ENCODE measurements at regions not wholly inside any gene's neighbourhood (a gene's known extent, or its start where the extent isn't known, plus 50 kb on each side); places are given as distances from the start of the nearest gene placed in this dataset.
A peak's percentile ranks its signal among the peaks of the same experiment; 100 is the strongest.

DNA sequence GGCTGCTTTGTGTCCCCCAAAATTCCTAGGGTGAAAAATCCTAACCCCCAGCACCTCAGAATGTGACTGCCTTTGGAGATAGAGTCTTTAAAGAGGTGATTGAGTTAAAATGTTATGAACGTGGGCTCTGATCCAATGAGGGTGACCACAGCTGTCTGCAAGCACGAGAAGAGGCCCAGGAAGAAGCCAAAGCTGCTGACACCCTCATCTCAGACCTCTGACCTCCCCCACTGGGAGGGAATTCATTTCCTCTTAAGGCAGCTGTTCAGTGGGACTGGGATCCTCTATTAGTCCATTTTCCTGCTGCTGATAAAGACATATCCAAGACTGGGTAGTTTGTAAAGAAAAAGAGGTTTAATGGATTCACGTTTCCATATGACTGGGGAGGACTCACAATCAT is 544.4 kb downstream of the DCDC2C start:
- H3K4me3 Mint-ChIP-seq, result no peak overlapping the region
- no peaks in the 10 kb centered on the region for H3K27me3 Mint-ChIP-seq (ENCODE audit: low read depth)
- H3K27ac Mint-ChIP-seq (ENCODE audit: unreplicated experiment), result no peak overlapping the region
- H3K4me1 Mint-ChIP-seq, result peaks cover 21% of the 10 kb centered on the region
- H3K9me3 Mint-ChIP-seq, result peaks cover 6% of the 10 kb centered on the region
- H3K36me3 Mint-ChIP-seq (ENCODE audit: low read depth), result peaks cover 5% of the 10 kb centered on the region
- TF ChIP-seq, protein P1, sequence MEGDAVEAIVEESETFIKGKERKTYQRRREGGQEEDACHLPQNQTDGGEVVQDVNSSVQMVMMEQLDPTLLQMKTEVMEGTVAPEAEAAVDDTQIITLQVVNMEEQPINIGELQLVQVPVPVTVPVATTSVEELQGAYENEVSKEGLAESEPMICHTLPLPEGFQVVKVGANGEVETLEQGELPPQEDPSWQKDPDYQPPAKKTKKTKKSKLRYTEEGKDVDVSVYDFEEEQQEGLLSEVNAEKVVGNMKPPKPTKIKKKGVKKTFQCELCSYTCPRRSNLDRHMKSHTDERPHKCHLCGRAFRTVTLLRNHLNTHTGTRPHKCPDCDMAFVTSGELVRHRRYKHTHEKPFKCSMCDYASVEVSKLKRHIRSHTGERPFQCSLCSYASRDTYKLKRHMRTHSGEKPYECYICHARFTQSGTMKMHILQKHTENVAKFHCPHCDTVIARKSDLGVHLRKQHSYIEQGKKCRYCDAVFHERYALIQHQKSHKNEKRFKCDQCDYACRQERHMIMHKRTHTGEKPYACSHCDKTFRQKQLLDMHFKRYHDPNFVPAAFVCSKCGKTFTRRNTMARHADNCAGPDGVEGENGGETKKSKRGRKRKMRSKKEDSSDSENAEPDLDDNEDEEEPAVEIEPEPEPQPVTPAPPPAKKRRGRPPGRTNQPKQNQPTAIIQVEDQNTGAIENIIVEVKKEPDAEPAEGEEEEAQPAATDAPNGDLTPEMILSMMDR (conservative IDR thresholded peaks at IDR 0.05), result no peak
- no peak for DNase-seq (ENCODE audit: low read depth, low spot score)

DNA sequence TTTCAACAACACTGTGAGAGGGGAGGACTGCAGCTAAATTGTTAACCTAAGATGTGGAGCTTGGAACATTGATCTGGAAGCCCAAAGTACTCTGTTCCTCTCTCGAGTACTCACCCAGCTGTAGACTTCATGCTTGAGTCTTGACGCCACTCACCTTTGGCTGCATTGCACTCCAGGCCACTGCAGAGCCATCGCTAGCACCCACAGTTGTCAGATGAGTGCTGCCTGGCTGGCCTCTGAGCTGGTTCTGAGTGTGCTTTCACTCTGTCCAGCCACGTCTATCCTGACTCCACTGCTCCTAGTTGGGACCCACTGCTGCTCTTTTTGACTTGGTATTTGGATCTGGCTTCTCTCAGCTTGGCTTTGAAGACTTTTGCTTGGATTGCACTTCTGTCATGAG is 552.1 kb downstream of the DCDC2C start:
- TF ChIP-seq, protein P1 (conservative IDR thresholded peaks at IDR 0.05), result no peak
- Mint-ChIP-seq H3K9me3 (no peaks in the 10 kb centered on the region), H3K27me3 (ENCODE audit: low read depth) (no peaks in the 10 kb centered on the region)

DNA sequence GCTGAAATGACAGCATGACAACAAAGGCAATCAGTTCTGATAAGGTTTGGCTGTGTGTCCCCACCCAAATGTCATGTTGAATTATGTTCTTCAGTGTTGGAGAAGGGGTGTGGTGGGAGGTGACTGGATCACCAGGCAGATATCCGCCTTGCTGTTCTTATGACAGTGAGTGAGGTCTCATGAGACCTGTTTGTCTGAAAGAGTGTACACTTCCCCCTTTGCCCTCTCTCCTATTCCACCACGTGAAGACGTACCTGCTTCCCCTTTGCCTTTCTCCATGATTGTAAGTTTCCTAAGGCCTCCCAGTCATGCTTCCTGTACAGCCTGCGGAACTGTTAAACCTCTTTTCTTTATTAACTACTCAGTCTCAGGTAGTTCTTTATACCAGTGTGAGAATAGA is 553.0 kb downstream of the DCDC2C start:
- Mint-ChIP-seq H3K4me1 (no peaks in the 10 kb centered on the region), H3K4me3 (no peak overlapping the region), H3K27me3 (ENCODE audit: low read depth) (no peaks in the 10 kb centered on the region), H3K27ac (ENCODE audit: unreplicated experiment) (no peak overlapping the region), H3K9me3 (no peaks in the 10 kb centered on the region), H3K36me3 (ENCODE audit: low read depth) (no peaks in the 10 kb centered on the region)
- DNase-seq (ENCODE audit: low read depth, low spot score), result no peak
- TF ChIP-seq, protein P1 (conservative IDR thresholded peaks at IDR 0.05), result no peak

More for the DNA sequence above, 552.1 kb downstream of the DCDC2C start:
- Mint-ChIP-seq H3K4me3 (no peak overlapping the region), H3K36me3 (ENCODE audit: low read depth) (no peaks in the 10 kb centered on the region), H3K4me1 (no peaks in the 10 kb centered on the region), H3K27ac (ENCODE audit: unreplicated experiment) (no peak overlapping the region)
- no peak for DNase-seq (ENCODE audit: low read depth, low spot score)

DNA sequence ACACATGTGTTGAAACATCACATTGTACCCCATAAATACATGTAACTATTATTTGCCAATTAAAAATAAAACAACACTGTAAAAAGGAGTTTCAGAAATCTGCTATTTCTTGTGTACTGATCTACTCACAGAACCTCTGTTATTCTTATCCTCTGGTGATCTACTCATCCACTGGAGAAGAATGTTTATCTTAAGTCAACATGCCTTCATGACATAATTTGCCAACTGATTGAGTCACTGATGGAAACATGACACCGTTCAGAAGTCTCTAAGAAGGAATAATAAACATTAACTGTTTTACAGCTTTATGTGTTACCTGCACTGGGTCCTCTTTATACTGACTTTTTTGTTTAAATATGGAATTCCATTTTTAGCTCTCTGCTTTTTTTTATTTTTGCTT is 555.2 kb downstream of the DCDC2C start:
- Mint-ChIP-seq H3K27me3 (ENCODE audit: low read depth) (no peaks in the 10 kb centered on the region), H3K9me3 (no peaks in the 10 kb centered on the region), H3K36me3 (ENCODE audit: low read depth) (no peaks in the 10 kb centered on the region), H3K4me1 (no peaks in the 10 kb centered on the region), H3K27ac (ENCODE audit: unreplicated experiment) (no peak overlapping the region), H3K4me3 (no peak overlapping the region)
- DNase-seq (ENCODE audit: low read depth, low spot score), result no peak
- TF ChIP-seq, protein P1 (conservative IDR thresholded peaks at IDR 0.05), result no peak

DNA sequence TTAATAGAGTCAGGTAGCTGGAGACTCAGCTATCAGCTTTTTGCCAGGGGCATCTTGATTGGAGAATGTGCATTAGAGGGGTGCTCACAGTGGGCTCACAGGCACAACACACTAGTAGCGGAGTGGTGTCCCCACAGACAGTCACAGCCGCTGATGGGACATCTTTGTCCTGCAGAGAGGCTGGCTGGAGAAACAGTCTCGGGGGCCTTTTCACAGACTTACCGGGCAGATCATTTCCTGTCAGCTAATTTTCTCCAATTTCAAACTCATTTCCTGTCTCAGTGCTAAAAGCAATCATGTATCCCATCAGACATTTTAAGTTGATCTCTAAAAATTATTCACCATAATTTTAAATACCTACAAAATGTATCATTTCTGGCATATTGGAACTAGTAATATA is 562.6 kb downstream of the DCDC2C start:
- H3K4me3 Mint-ChIP-seq, result no peak overlapping the region
- peak overlapping the region; percentile 35 for H3K27ac Mint-ChIP-seq (ENCODE audit: unreplicated experiment)
- TF ChIP-seq, protein P1 (conservative IDR thresholded peaks at IDR 0.05), result no peak
- no peaks in the 10 kb centered on the region for H3K36me3 Mint-ChIP-seq (ENCODE audit: low read depth)
- H3K9me3 Mint-ChIP-seq, result no peaks in the 10 kb centered on the region
- peaks cover 3% of the 10 kb centered on the region for H3K4me1 Mint-ChIP-seq
- H3K27me3 Mint-ChIP-seq (ENCODE audit: low read depth), result no peaks in the 10 kb centered on the region
- DNase-seq (ENCODE audit: low read depth, low spot score), result no peak

DNA sequence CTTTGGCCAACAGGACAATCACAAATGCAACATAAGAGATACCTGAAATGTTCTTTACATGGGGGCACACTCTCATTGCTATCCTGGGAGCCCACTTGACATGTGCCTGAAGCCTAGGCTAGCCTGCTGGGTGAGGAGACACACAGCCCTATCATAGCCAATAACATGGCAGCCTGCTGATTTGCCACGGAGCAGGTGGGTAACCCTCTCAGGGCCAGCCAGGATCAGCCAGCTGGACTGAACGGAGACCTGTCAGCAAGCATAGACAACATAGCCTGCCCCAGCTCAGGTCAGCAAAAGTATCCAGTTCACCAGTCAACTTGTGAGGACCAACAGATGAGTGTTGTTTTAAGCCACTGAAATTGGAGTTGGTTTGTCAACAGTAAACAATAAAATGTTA is 566.5 kb downstream of the DCDC2C start:
- DNase-seq (ENCODE audit: low read depth, low spot score), result no peak
- Mint-ChIP-seq H3K4me3 (no peak overlapping the region), H3K4me1 (peaks cover 3% of the 10 kb centered on the region), H3K9me3 (no peaks in the 10 kb centered on the region), H3K27me3 (ENCODE audit: low read depth) (no peaks in the 10 kb centered on the region), H3K27ac (ENCODE audit: unreplicated experiment) (no peak overlapping the region), H3K36me3 (ENCODE audit: low read depth) (no peaks in the 10 kb centered on the region)
- TF ChIP-seq, protein P1 (conservative IDR thresholded peaks at IDR 0.05), result no peak

Measured in neural crest cell (in vitro differentiated cells).